Heart right ventricle (tissue), 16 donors: ENCODE measurements at regions not wholly inside any gene's neighbourhood (a gene's known extent, or its start where the extent isn't known, plus 50 kb on each side); places are given as distances from the start of the nearest gene placed in this dataset.

Source experiments
- ATAC-seq, 8 donors: fragments of 200-7000 bp; cut with Tn5 transposase; one replicate each; pipeline ENCODE4 v1.9.1; 2020; ENCODE audit warnings: mild to moderate bottlenecking in 8 of 8, moderate library complexity in 8 of 8, moderate number of reproducible peaks in 1 of 8
- DNase-seq, 2 donors: peaks; one replicate each; pipeline ENCODE4 v3.0.0-alpha.2; 2020
- H3K27ac ChIP-seq, 10 donors: fragments of 200-600 bp; sonication (generic) in 2 of 10; one replicate each; pipeline versions ENCODE4 v1.5.0 to v1.8.0; 2020 to 2022; ENCODE audit warnings: mild to moderate bottlenecking in 3 of 10
- H3K27me3 ChIP-seq, 7 donors: fragments of 200-600 bp; one replicate each; pipeline ENCODE4 v1.8.0; 2021 to 2022; ENCODE audit warnings: mild to moderate bottlenecking in 2 of 7
- H3K36me3 ChIP-seq, 9 donors: fragments of 200-600 bp; sonication (generic) in 1 of 9; one replicate each; pipeline versions ENCODE4 v1.5.0 to v1.8.0; 2020 to 2022; ENCODE audit warnings: mild to moderate bottlenecking in 2 of 9
- H3K4me1 ChIP-seq, 9 donors: fragments of 200-600 bp; sonication (generic) in 1 of 9; one replicate each; pipeline versions ENCODE4 v1.5.0 to v1.8.0; 2020 to 2022; ENCODE audit warnings: mild to moderate bottlenecking in 4 of 9
- H3K4me3 ChIP-seq, 10 donors: fragments of 200-600 bp; sonication (generic) in 2 of 10; one replicate each; pipeline versions ENCODE4 v1.5.0 to v1.8.0; 2020 to 2022; ENCODE audit warnings: mild to moderate bottlenecking in 7 of 10, moderate library complexity in 2 of 10
- H3K9me3 ChIP-seq, 11 donors: fragments of 200-600 bp in 10 of 11; sonication (generic) in 2 of 11; one replicate each; pipeline versions ENCODE4 v1.5.0 to v1.8.0; 2013 to 2022; ENCODE audit warnings: mild to moderate bottlenecking in 2 of 11, control low read depth in 1 of 11, moderate library complexity in 1 of 11
- WGBS, 2 donors: extraction: QIAGEN DNeasy Blood & Tissue Kit; methylation state at CpG; one replicate each; pipeline ENCODE4 v1.1.7; 2013; ENCODE audit warnings: inconsistent platforms in 1 of 2; 5-methylcytosine and 5-hydroxymethylcytosine counted together
- intact Hi-C, 10 donors: fragments of 100-400 bp; cut with DNase I; formaldehyde crosslinking; loops; one replicate each; pipeline versions ENCODE4 v1.11.1 to v1.14.2; 2022
- TF ChIP-seq, protein P1 (sequence below), 9 donors: fragments of 200-600 bp; sonication (generic) in 2 of 9; IDR thresholded peaks; one replicate each; pipeline versions ENCODE4 v1.5.0 to v1.8.0; 2021 to 2022; ENCODE audit warnings: antibody characterized with exemption in 9 of 9, mild to moderate bottlenecking in 5 of 9, moderate library complexity in 1 of 9
- donor health status: Arrhythmogenic right ventricular cardiomyopathy.
- donor health status: ischemic (EF 13 %, LVEDD 7.1; RV severe dilation, severe dysfunction).
- donor health status: healthy with polysubstance abuse.
- donor health status: DM: no; HTN: yes; CAD: no.
- donor health status: DM: no; HTN: no; CAD: no.
- donor health status: ischemic (EF 25% LVEDD 6.9; RV normal size, moderate dysfunction).
- donor health status: ischemic (EF 25% LVEDD 5.7; RV mildly dilated, moderate dysfunction).
- donor health status: healthy.
- donor health status: DM: yes; HTN: yes; CAD: no.
- donor health status: Ischemic cardiomyopathy.
- donor health status: ischemic (EF 35%, LVEDD 5.7; RV mildly dilated, moderate dysfunction).
- donor health status: nonischemic (EF 11% LVEDD 7.7; RV severe dilation, severe dysfunction).
- donor health status: DM: yes; HTN: yes; CAD: no.
- donor health status: PGD.
- donor health status: ischemic (EF 29% LVEDD 5.4; RV normal size, mild dysfunction).
- donor health status: nonischemic (EF 23%, LVEDD 6.1; RV moderate dilation, normal function).

DNA sequence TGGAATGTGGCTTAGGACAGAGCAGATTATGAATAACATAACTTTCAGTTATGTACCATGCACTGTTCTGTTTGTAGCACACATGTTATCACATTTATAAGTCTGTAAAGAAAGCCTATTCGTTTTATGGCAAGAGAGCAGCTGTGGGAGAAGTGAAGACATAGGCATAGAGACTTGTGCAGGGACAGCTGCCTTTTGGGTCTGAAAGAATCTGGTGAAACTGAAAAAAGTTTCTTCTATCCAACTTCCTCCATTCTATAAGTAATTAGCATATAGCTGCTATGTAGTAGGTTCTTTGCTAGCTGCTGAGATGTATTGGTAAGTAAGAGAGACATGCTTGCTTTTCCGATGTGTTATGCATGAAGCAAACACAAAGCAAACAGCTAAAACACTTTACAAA lies 1095.4 kb upstream of the CADM2 start:
- DNase-seq (no peak), ATAC-seq (no peak)
- no peaks in the 10 kb centered on the region for H3K4me1 ChIP-seq
- H3K4me3 ChIP-seq = no peak overlapping the region
- intact Hi-C loops = no loop called here
- 71 to 72% methylated on average over 2 of the region's 2 CpGs for WGBS, 2 donors
- H3K36me3 ChIP-seq = no peaks in the 10 kb centered on the region
- peaks cover 0 to 9% (median 0%) of the 10 kb centered on the region in 11 donors for H3K9me3 ChIP-seq
- H3K27ac ChIP-seq = no peak overlapping the region
- no peaks in the 10 kb centered on the region for H3K27me3 ChIP-seq
- TF ChIP-seq, protein P1, sequence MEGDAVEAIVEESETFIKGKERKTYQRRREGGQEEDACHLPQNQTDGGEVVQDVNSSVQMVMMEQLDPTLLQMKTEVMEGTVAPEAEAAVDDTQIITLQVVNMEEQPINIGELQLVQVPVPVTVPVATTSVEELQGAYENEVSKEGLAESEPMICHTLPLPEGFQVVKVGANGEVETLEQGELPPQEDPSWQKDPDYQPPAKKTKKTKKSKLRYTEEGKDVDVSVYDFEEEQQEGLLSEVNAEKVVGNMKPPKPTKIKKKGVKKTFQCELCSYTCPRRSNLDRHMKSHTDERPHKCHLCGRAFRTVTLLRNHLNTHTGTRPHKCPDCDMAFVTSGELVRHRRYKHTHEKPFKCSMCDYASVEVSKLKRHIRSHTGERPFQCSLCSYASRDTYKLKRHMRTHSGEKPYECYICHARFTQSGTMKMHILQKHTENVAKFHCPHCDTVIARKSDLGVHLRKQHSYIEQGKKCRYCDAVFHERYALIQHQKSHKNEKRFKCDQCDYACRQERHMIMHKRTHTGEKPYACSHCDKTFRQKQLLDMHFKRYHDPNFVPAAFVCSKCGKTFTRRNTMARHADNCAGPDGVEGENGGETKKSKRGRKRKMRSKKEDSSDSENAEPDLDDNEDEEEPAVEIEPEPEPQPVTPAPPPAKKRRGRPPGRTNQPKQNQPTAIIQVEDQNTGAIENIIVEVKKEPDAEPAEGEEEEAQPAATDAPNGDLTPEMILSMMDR (IDR thresholded peaks at IDR 0.05) = no peak

DNA sequence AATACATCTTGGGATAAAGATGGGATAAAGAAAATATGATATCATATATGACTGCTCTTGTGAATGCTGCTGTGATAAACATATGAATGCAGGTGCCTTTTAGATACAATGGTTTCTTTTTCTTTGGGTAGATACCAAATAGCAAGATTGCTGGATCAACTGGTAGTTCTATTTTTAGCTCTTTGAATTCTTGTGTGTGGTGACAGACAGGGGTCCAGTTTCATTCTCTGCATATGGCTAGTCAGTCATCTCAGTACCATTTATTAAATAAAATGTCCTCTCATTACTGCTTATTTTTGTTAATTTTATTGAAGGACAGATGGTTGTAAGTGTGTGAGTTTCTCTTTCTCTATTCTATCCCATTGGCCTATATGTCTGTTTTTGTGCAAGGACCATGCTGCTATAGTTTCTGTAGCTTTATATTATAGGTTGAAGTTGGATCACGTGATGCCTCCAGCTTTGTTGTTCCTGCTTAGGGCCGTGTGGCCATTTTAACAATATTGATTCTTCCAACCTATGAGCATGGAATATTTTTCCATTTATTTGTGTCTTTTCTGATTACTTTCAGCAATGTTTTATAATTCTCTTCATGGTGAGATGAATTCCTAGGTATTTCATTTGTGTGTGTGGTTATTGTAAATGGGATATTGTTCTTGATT lies 1089.8 kb upstream of the CADM2 start:
- WGBS, 2 donors = 71 to 79% methylated on average over 2 of the region's 2 CpGs
- Histone ChIP-seq H3K4me1 (no peaks in the 10 kb centered on the region), H3K27ac (no peak overlapping the region), H3K9me3 (peaks cover 0 to 8% (median 0%) of the 10 kb centered on the region in 11 donors), H3K27me3 (no peaks in the 10 kb centered on the region), H3K4me3 (no peak overlapping the region), H3K36me3 (no peaks in the 10 kb centered on the region)
- ATAC-seq (no peak), DNase-seq (no peak)
- intact Hi-C loops = no loop called here
- TF ChIP-seq, protein P1 (IDR thresholded peaks at IDR 0.05) = no peak

DNA sequence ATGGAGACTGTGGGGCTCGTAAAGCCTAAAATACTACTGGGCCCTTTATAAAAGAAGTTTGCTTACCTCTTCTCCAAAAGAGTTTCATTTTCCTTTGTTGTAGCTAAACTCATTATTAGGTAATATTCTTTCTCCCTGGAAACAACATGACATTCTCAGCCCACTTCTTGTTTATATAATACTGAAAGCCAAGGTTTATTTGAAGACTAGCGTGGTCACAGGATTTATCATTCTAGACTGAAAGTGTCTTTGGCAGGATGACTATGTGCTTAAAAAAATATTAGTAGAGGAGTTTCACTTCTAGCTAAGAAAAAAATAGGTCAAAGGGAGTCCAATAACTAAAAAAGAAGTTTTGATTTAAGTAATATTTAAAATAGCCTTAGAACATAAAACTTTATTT lies 1085.2 kb upstream of the CADM2 start:
- Histone ChIP-seq H3K9me3 (peaks cover 0 to 25% (median 0%) of the 10 kb centered on the region in 11 donors), H3K36me3 (no peaks in the 10 kb centered on the region), H3K27ac (no peak overlapping the region), H3K4me3 (no peak overlapping the region), H3K4me1 (no peaks in the 10 kb centered on the region), H3K27me3 (no peaks in the 10 kb centered on the region)
- intact Hi-C loops = no loop called here
- ATAC-seq (no peak), DNase-seq (no peak)
- TF ChIP-seq, protein P1 (IDR thresholded peaks at IDR 0.05) = no peak
- 66 to 81% methylated on average over 2 of the region's 2 CpGs for WGBS, 2 donors

DNA sequence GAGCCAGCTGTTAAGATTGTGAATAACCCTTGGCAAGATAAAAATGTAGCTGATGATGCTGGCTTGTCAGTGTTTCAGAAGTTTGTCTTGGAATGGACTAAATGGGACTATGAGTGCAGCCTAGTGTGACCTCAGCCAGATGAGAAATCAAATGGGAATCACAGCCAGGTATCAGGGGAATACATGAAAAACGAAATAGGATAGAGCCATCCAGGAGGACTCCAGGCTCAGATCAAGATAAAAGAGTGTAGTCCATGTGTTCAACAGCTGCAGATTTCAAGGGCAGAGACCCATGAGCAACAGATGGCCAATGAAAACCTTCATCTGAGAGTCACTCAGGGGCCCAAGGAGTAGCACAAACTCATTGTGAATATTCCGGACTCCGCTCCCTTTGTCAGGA lies 1080.9 kb upstream of the CADM2 start:
- DNase-seq (no peak), ATAC-seq (peak in 7 of 8 donors; percentile 62 to 90 (median 74))
- TF ChIP-seq, protein P1 (IDR thresholded peaks at IDR 0.05) = no peak
- Histone ChIP-seq H3K4me1 (no peaks in the 10 kb centered on the region), H3K9me3 (peaks cover 0 to 25% (median 0%) of the 10 kb centered on the region in 11 donors), H3K4me3 (no peak overlapping the region), H3K27ac (no peak overlapping the region), H3K27me3 (no peaks in the 10 kb centered on the region), H3K36me3 (no peaks in the 10 kb centered on the region)
- 59 to 70% methylated on average over 3 of the region's 3 CpGs for WGBS, 2 donors
- intact Hi-C loops = no loop called here
